Keratinocyte (primary cell): ENCODE measurements at regions not wholly inside any gene's neighbourhood (a gene's known extent, or its start where the extent isn't known, plus 50 kb on each side); places are given as distances from the start of the nearest gene placed in this dataset.

Experiments used
- DNase-seq: peaks from one replicate; pipeline ENCODE4 v3.0.0-alpha.2; 2011; ENCODE audit warnings: low read depth, missing footprints, low spot score
- FAIRE-seq: peaks from 2 replicates; lab custom pipeline; 2011; peaks lifted over from hg19 to GRCh38; lab: Jason Lieb, UNC
- H2AFZ ChIP-seq: 2 replicates; pipeline ENCODE4 v1.6.0; 2012; ENCODE audit warnings: low read length, control low read depth, inconsistent platforms; ENCODE audit not compliant: control insufficient read depth
- H3K27ac ChIP-seq: 2 replicates; pipeline ENCODE4 v1.5.1; 2011; ENCODE audit warnings: low read length; ENCODE audit not compliant: control insufficient read depth, insufficient read depth
- H3K27me3 ChIP-seq: 3 replicates; pipeline ENCODE4 v1.6.0; 2011; ENCODE audit warnings: low read length; ENCODE audit not compliant: control insufficient read depth, insufficient read depth; ENCODE audit errors: extremely low read depth
- H3K36me3 ChIP-seq, 2 experiments: 2 replicates in 1 of 2; 3 replicates in 1 of 2; pipeline ENCODE4 v1.5.1; 2011; ENCODE audit warnings: low read length in 2 of 2, mild to moderate bottlenecking in 1 of 2; ENCODE audit not compliant: control insufficient read depth in 2 of 2, insufficient read depth in 2 of 2; ENCODE audit errors: extremely low read depth in 1 of 2
- H3K4me1 ChIP-seq: 3 replicates; pipeline ENCODE4 v1.5.1; 2011; ENCODE audit warnings: low read length; ENCODE audit not compliant: control insufficient read depth, insufficient read depth; ENCODE audit errors: extremely low read depth
- H3K4me2 ChIP-seq: 3 replicates; pipeline ENCODE4 v1.6.0; 2011; ENCODE audit warnings: low read depth, low read length; ENCODE audit not compliant: control insufficient read depth, insufficient read depth; ENCODE audit errors: extremely low read depth
- H3K4me3 ChIP-seq, 3 experiments: fragments of 200-600 bp in 1 of 3; sonication (generic) in 1 of 3; 2 replicates in 2 of 3; 3 replicates in 1 of 3; pipeline ENCODE4 v1.5.1; 2011 to 2016; ENCODE audit warnings: low read length in 3 of 3, mild to moderate bottlenecking in 3 of 3, control low read depth in 2 of 3, inconsistent platforms in 1 of 3, low read depth in 1 of 3, mixed read lengths in 1 of 3, mixed run types in 1 of 3, moderate library complexity in 1 of 3; ENCODE audit not compliant: control insufficient read depth in 2 of 3, insufficient read depth in 2 of 3; ENCODE audit errors: extremely low read depth in 1 of 3
- H3K79me2 ChIP-seq: 2 replicates; pipeline ENCODE4 v1.6.0; 2012; ENCODE audit warnings: low read length; ENCODE audit not compliant: control insufficient read depth, insufficient read depth
- H3K9ac ChIP-seq: 3 replicates; pipeline ENCODE4 v1.6.0; 2011; ENCODE audit warnings: low read length; ENCODE audit not compliant: control insufficient read depth, insufficient read depth; ENCODE audit errors: extremely low read depth
- H3K9me1 ChIP-seq: 3 replicates; pipeline ENCODE4 v1.6.0; 2011; ENCODE audit warnings: low read length; ENCODE audit not compliant: control insufficient read depth, insufficient read depth; ENCODE audit errors: extremely low read depth
- H3K9me3 ChIP-seq: 2 replicates; pipeline ENCODE4 v1.5.1; 2012; ENCODE audit warnings: low read depth, low read length; ENCODE audit not compliant: control insufficient read depth
- H4K20me1 ChIP-seq: 3 replicates; pipeline ENCODE4 v1.6.0; 2011; ENCODE audit warnings: low read length; ENCODE audit not compliant: control insufficient read depth, insufficient read depth; ENCODE audit errors: extremely low read depth
- EZH2 ChIP-seq: IDR thresholded peaks from one replicate; pipeline ENCODE4 v1.6.1; 2012; ENCODE audit warnings: inconsistent platforms, mild to moderate bottlenecking, low read length, moderate library complexity
- dilution Hi-C: fragments of 300-500 bp; cut with MboI; formaldehyde crosslinking; loops from one replicate; pipeline ENCODE4 v1.7.0; 2020; ENCODE audit warnings: low sequenced_read_pairs; ENCODE audit not compliant: extremely low pct_ligation_motif_present
- TF ChIP-seq, protein P1 (sequence below), 3 experiments: IDR thresholded peaks in 1 of 3; conservative IDR thresholded peaks in 1 of 3; optimal IDR thresholded peaks in 1 of 3; 2 replicates in 2 of 3; 3 replicates in 1 of 3; pipeline versions ENCODE3 to v1.5.1; 2011; ENCODE audit warnings: low read length in 3 of 3, mild to moderate bottlenecking in 3 of 3, moderate library complexity in 2 of 3, control low read depth in 1 of 3, inconsistent platforms in 1 of 3; ENCODE audit not compliant: insufficient read depth in 2 of 3; ENCODE audit errors: extremely low read depth in 1 of 3

GRCh38 chr18:75880925-75881504, 453.5 kb upstream of the SMIM21 start:
- no peaks in the 10 kb centered on the region for H3K4me1 ChIP-seq
- H3K9me3 ChIP-seq: no peaks in the 10 kb centered on the region
- H3K4me3 ChIP-seq: no peak overlapping the region
- dilution Hi-C loops: no loop called here
- H3K27me3 ChIP-seq: no peaks in the 10 kb centered on the region
- TF ChIP-seq, protein P1, sequence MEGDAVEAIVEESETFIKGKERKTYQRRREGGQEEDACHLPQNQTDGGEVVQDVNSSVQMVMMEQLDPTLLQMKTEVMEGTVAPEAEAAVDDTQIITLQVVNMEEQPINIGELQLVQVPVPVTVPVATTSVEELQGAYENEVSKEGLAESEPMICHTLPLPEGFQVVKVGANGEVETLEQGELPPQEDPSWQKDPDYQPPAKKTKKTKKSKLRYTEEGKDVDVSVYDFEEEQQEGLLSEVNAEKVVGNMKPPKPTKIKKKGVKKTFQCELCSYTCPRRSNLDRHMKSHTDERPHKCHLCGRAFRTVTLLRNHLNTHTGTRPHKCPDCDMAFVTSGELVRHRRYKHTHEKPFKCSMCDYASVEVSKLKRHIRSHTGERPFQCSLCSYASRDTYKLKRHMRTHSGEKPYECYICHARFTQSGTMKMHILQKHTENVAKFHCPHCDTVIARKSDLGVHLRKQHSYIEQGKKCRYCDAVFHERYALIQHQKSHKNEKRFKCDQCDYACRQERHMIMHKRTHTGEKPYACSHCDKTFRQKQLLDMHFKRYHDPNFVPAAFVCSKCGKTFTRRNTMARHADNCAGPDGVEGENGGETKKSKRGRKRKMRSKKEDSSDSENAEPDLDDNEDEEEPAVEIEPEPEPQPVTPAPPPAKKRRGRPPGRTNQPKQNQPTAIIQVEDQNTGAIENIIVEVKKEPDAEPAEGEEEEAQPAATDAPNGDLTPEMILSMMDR (optimal IDR thresholded peaks at IDR 0.05 in 1 of 3, IDR thresholded peaks at IDR 0.05 in 1 of 3, conservative IDR thresholded peaks at IDR 0.05 in 1 of 3; ENCODE audit: extremely low read depth in 1 of 3, insufficient read depth in 2 of 3, low read length in 3 of 3): no peak
- no peak for TF ChIP-seq EZH2
- H3K79me2 ChIP-seq: no peaks in the 10 kb centered on the region
- FAIRE-seq (no peak), DNase-seq (no peak)
- no peaks in the 10 kb centered on the region for H4K20me1 ChIP-seq
- H3K9me1 ChIP-seq: no peaks in the 10 kb centered on the region
- no peak overlapping the region for H3K27ac ChIP-seq
- H3K4me2 ChIP-seq: no peak overlapping the region
- no peak overlapping the region for H3K9ac ChIP-seq
- H2AFZ ChIP-seq: no peak overlapping the region
- H3K36me3 ChIP-seq: no peaks in the 10 kb centered on the region

DNA sequence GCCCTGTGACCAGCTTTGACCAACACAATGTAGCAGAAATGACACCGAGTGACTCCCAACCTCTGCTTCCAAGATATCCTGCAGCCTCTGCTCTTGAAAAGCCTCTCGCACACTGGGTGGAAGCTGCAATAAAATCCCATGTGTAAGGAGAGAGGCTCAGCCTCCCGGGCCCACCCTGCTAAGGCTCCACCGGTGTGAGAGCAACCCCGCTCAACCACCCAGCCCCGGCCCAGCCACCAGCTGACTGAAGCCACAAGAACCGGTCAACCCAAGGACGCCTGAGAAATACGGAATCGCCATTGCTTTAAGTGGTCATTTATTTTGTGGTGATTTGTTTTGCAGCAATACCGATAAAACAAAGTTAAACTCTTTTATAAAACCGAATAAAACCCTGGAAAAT, 452.8 kb upstream of the SMIM21 start:
- Histone ChIP-seq H3K36me3 (no peaks in the 10 kb centered on the region), H3K4me3 (no peak overlapping the region), H3K27ac (no peak overlapping the region), H3K4me1 (no peaks in the 10 kb centered on the region), H4K20me1 (no peaks in the 10 kb centered on the region), H3K9me1 (no peaks in the 10 kb centered on the region), H2AFZ (no peak overlapping the region), H3K9me3 (no peaks in the 10 kb centered on the region), H3K79me2 (no peaks in the 10 kb centered on the region), H3K9ac (no peak overlapping the region), H3K27me3 (no peaks in the 10 kb centered on the region), H3K4me2 (no peak overlapping the region)
- TF ChIP-seq EZH2: no peak
- TF ChIP-seq, protein P1 (optimal IDR thresholded peaks at IDR 0.05 in 1 of 3, IDR thresholded peaks at IDR 0.05 in 1 of 3, conservative IDR thresholded peaks at IDR 0.05 in 1 of 3; ENCODE audit: extremely low read depth in 1 of 3, insufficient read depth in 2 of 3, low read length in 3 of 3): no peak
- DNase-seq (no peak), FAIRE-seq (no peak)
- dilution Hi-C loops: no loop called here
